Neuronal stem cell (in vitro differentiated cells): ENCODE measurements at regions not wholly inside any gene's neighbourhood (a gene's known extent, or its start where the extent isn't known, plus 50 kb on each side); places are given as distances from the start of the nearest gene placed in this dataset.

Experiments
- DNase-seq: peaks from one replicate; pipeline ENCODE4 v3.0.0-alpha.2; 2013; ENCODE audit warnings: low spot score
- H2AFZ ChIP-seq: one replicate; pipeline ENCODE4 v1.6.1; 2013; ENCODE audit warnings: mild to moderate bottlenecking, low read length, inconsistent platforms
- H2AK5ac ChIP-seq: 2 replicates; pipeline ENCODE4 v1.6.1; 2013; ENCODE audit warnings: low read depth, mild to moderate bottlenecking, inconsistent platforms, low read length, moderate library complexity, mixed read lengths
- H2BK120ac ChIP-seq: 2 replicates; pipeline ENCODE4 v1.6.1; 2013; ENCODE audit warnings: low read depth, mild to moderate bottlenecking, inconsistent platforms, low read length, moderate library complexity, mixed read lengths
- H2BK12ac ChIP-seq: one replicate; pipeline ENCODE4 v1.6.1; 2013; ENCODE audit warnings: low read length, inconsistent platforms
- H2BK15ac ChIP-seq: 2 replicates; pipeline ENCODE4 v1.6.1; 2013; ENCODE audit warnings: mild to moderate bottlenecking, low read length, inconsistent platforms, mixed read lengths
- H2BK5ac ChIP-seq: one replicate; pipeline ENCODE4 v1.6.1; 2013; ENCODE audit warnings: inconsistent platforms, mild to moderate bottlenecking, low read length, moderate library complexity
- H3K14ac ChIP-seq: one replicate; pipeline ENCODE4 v1.6.1; 2013; ENCODE audit warnings: low read length, inconsistent platforms
- H3K18ac ChIP-seq: 2 replicates; pipeline ENCODE4 v1.6.1; 2013; ENCODE audit warnings: low read length, inconsistent platforms
- H3K23ac ChIP-seq: 2 replicates; pipeline ENCODE4 v1.6.1; 2013; ENCODE audit warnings: low read depth, mild to moderate bottlenecking, mixed read lengths, low read length, inconsistent platforms; ENCODE audit not compliant: poor library complexity
- H3K27ac ChIP-seq: replicated peaks from 3 replicates; pipeline ENCODE4 v1.5.1; 2013; ENCODE audit warnings: low read length, inconsistent platforms
- H3K27me3 ChIP-seq, 3 experiments: 2 replicates each; pipeline ENCODE4 v1.6.1; 2013; ENCODE audit warnings: low read length in 3 of 3, mild to moderate bottlenecking in 2 of 3, inconsistent platforms in 1 of 3, low read depth in 1 of 3, mixed read lengths in 1 of 3, moderate library complexity in 1 of 3; ENCODE audit not compliant: control insufficient read depth in 3 of 3, insufficient read depth in 3 of 3
- H3K36me3 ChIP-seq, 2 donors: replicated peaks in 1 of 2; 2 replicates each; pipeline ENCODE4 v1.6.1; 2013; ENCODE audit warnings: low read length in 2 of 2; ENCODE audit not compliant: control insufficient read depth in 2 of 2, insufficient read depth in 2 of 2
- H3K4ac ChIP-seq: 2 replicates; pipeline ENCODE4 v1.6.1; 2013; ENCODE audit warnings: inconsistent platforms, mild to moderate bottlenecking, low read length, moderate library complexity
- H3K4me1 ChIP-seq, 2 donors: 1 replicate in 1 of 2; 2 replicates in 1 of 2; pipeline ENCODE4 v1.6.1; 2013; ENCODE audit warnings: low read length in 2 of 2, low read depth in 1 of 2; ENCODE audit not compliant: control insufficient read depth in 2 of 2, insufficient read depth in 1 of 2
- H3K4me2 ChIP-seq: one replicate; pipeline ENCODE4 v1.6.1; 2013; ENCODE audit warnings: mild to moderate bottlenecking, low read length, inconsistent platforms; ENCODE audit not compliant: insufficient read depth, poor library complexity, severe bottlenecking
- H3K4me3 ChIP-seq, 2 donors: 2 replicates each; pipeline ENCODE4 v1.5.1; 2013; ENCODE audit warnings: low read length in 2 of 2, mild to moderate bottlenecking in 2 of 2, inconsistent platforms in 1 of 2, moderate library complexity in 1 of 2
- H3K79me1 ChIP-seq: one replicate; pipeline ENCODE4 v1.6.1; 2013; ENCODE audit warnings: low read depth, mild to moderate bottlenecking, inconsistent platforms, low read length, moderate library complexity
- H3K9ac ChIP-seq: one replicate; pipeline ENCODE4 v1.6.1; 2013; ENCODE audit warnings: mild to moderate bottlenecking, low read depth, low read length, inconsistent platforms; ENCODE audit not compliant: poor library complexity
- H3K9me3 ChIP-seq, 2 donors: replicated peaks in 1 of 2; 2 replicates each; pipeline versions ENCODE3 to v1.6.1; 2013; ENCODE audit warnings: low read length in 2 of 2, mild to moderate bottlenecking in 2 of 2, inconsistent platforms in 1 of 2, low read depth in 1 of 2, mixed read lengths in 1 of 2, moderate library complexity in 1 of 2; ENCODE audit not compliant: control insufficient read depth in 2 of 2, insufficient read depth in 1 of 2
- H4K8ac ChIP-seq: one replicate; pipeline ENCODE4 v1.6.1; 2013; ENCODE audit warnings: low read depth, mild to moderate bottlenecking, inconsistent platforms, low read length, moderate library complexity
- H4K91ac ChIP-seq: one replicate; pipeline ENCODE4 v1.6.1; 2013; ENCODE audit warnings: low read length, low read depth, mild to moderate bottlenecking, inconsistent platforms; ENCODE audit not compliant: poor library complexity
- WGBS, 2 donors: extraction: QIAGEN DNeasy Blood & Tissue Kit; methylation state at CpG; one replicate each; pipeline ENCODE4 v1.1.7; 2013; ENCODE audit warnings: missing lambda C conversion rate in 2 of 2, mixed read lengths in 1 of 2; ENCODE audit not compliant: insufficient read length in 2 of 2, insufficient replicate concordance in 1 of 2; ENCODE audit errors: extremely low coverage in 2 of 2; 5-methylcytosine and 5-hydroxymethylcytosine counted together

DNA sequence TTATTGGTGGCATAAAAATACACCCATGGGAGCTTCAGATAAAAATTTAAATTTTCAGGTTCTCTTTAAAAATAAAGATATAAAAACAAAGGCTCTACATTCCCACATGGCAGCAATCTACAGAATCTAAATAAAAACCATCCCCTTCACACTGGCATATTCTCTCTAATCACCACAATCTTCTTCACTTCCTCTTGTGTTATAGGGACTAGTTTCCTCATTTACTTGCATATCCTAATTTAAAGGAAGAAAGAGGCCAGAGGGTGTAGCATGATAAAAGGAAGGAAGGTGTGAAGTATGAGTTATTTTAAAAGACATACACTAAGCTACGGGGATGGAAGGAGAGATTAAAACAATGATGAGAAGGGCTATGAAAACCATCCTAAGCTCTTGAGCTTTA is 390.5 kb downstream of the ZNF608 start:
- WGBS, 2 donors = no CpG with 5 or more reads among the region's 1 CpG
- H3K79me1 ChIP-seq = no peaks in the 10 kb centered on the region
- H3K4ac ChIP-seq = no peak overlapping the region

DNA sequence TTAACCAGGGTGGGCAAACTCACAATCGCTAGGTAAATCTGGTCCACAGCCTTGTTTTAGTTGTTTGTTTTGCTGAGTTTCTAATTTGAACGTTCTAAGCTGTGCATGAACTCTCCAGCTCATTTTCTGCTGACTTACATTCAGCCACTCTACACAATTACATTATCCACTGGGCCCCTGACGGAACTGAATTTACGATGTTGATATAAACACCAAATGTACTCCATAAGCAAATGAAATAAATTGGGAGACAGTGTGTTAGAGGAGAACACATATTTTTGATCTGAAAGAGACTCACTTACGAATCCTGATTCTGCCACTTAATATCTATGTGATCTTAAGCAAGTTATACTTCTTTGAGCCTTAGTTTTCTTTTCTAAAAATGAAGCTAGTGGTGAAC is 393.4 kb downstream of the ZNF608 start:
- Histone ChIP-seq H3K4me1 (no peaks in the 10 kb centered on the region), H3K36me3 (no peaks in the 10 kb centered on the region), H3K9me3 (no peaks in the 10 kb centered on the region), H3K79me1 (no peaks in the 10 kb centered on the region), H2AK5ac (no peak overlapping the region), H2BK120ac (no peak overlapping the region), H3K27me3 (no peaks in the 10 kb centered on the region), H3K4me2 (no peak overlapping the region), H2BK15ac (no peak overlapping the region), H4K91ac (no peak overlapping the region), H3K27ac (no peak overlapping the region), H3K9ac (no peak overlapping the region), H4K8ac (no peak overlapping the region), H3K4ac (no peak overlapping the region), H2BK5ac (no peak overlapping the region), H3K4me3 (no peak overlapping the region), H3K23ac (no peak overlapping the region), H2AFZ (no peak overlapping the region), H3K18ac (no peak overlapping the region), H3K14ac (no peak overlapping the region), H2BK12ac (no peak overlapping the region)
- DNase-seq = no peak
- WGBS, 2 donors = no CpG with 5 or more reads among the region's 5 CpGs

More for the DNA sequence above, 390.5 kb downstream of the ZNF608 start:
- no peak overlapping the region for H3K14ac ChIP-seq
- H3K9me3 ChIP-seq = no peaks in the 10 kb centered on the region
- no peak overlapping the region for H3K23ac ChIP-seq
- no peak overlapping the region for H2BK120ac ChIP-seq
- no peak overlapping the region for H3K9ac ChIP-seq
- H3K36me3 ChIP-seq = no peaks in the 10 kb centered on the region
- H3K18ac ChIP-seq = no peak overlapping the region
- H3K4me1 ChIP-seq = no peaks in the 10 kb centered on the region
- no peaks in the 10 kb centered on the region for H3K27me3 ChIP-seq
- no peak overlapping the region for H3K4me2 ChIP-seq
- no peak overlapping the region for H2AFZ ChIP-seq
- no peak overlapping the region for H3K27ac ChIP-seq
- no peak for DNase-seq
- H2BK5ac ChIP-seq = no peak overlapping the region
- no peak overlapping the region for H2BK12ac ChIP-seq
- H3K4me3 ChIP-seq = no peak overlapping the region
- H4K8ac ChIP-seq = no peak overlapping the region
- H4K91ac ChIP-seq = no peak overlapping the region
- H2BK15ac ChIP-seq = no peak overlapping the region
- H2AK5ac ChIP-seq = no peak overlapping the region

DNA sequence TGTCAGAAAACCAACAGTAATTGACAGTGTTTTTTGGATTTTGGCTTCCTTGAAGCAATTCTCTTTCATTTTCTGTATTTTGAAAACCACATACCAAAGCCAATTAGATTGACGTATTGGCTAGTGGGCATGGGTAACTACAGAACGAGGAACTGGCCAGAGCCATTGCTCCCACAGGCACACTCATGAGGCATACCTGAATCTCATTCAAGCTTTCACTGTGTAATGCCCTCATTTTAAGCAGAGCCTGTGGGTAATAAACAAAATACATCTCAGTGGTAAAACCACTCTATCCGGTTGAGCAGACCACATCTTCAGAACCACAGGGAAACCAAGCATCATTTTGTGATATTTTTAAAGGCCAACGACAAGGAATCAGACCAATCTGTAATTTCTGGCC is 394.1 kb downstream of the ZNF608 start:
- no peak overlapping the region for H3K4me2 ChIP-seq
- H3K79me1 ChIP-seq = no peaks in the 10 kb centered on the region
- H2BK15ac ChIP-seq = no peak overlapping the region
- H3K36me3 ChIP-seq = no peaks in the 10 kb centered on the region
- no peak overlapping the region for H4K91ac ChIP-seq
- H2BK120ac ChIP-seq = no peak overlapping the region
- no peak overlapping the region for H2AK5ac ChIP-seq
- no peak overlapping the region for H3K23ac ChIP-seq
- no peak overlapping the region for H3K9ac ChIP-seq
- no peak overlapping the region for H4K8ac ChIP-seq
- no peaks in the 10 kb centered on the region for H3K9me3 ChIP-seq
- H3K18ac ChIP-seq = no peak overlapping the region
- H3K4me3 ChIP-seq = no peak overlapping the region
- no peak overlapping the region for H3K14ac ChIP-seq
- WGBS, 2 donors = no CpG with 5 or more reads among the region's 4 CpGs
- no peaks in the 10 kb centered on the region for H3K27me3 ChIP-seq
- H2AFZ ChIP-seq = no peak overlapping the region
- no peaks in the 10 kb centered on the region for H3K4me1 ChIP-seq
- DNase-seq = no peak
- H3K4ac ChIP-seq = no peak overlapping the region
- H2BK12ac ChIP-seq = no peak overlapping the region
- no peak overlapping the region for H2BK5ac ChIP-seq
- no peak overlapping the region for H3K27ac ChIP-seq

DNA sequence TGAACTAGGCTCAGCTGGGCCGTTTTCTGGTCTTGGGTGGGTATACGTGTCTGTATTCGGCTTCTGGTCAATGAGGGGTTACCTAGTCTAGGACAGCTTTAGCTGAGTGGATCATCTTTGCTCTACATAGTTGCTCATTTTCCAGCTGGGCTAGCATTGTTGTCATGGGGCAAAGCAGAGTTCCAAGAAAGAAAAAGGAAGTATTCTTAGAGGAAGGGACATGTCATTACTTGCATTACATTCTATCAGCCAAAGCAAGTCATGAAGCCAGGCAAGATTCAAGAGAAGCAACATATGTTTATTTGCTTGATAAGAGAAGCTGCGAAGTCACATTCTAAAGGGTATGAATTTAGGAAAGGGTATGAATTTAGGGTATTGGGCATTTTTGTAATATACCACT is 396.5 kb downstream of the ZNF608 start:
- Histone ChIP-seq H3K9me3 (peaks cover 0 to 2% of the 10 kb centered on the region in 2 donors), H3K9ac (no peak overlapping the region), H3K4ac (no peak overlapping the region), H2BK5ac (no peak overlapping the region), H3K4me1 (peaks cover 0 to 1% of the 10 kb centered on the region in 2 donors), H4K8ac (no peak overlapping the region), H3K4me3 (no peak overlapping the region), H3K27me3 (no peaks in the 10 kb centered on the region), H3K14ac (no peak overlapping the region), H2BK15ac (no peak overlapping the region), H2AK5ac (no peak overlapping the region), H3K18ac (no peak overlapping the region), H3K4me2 (no peak overlapping the region), H2BK120ac (no peak overlapping the region), H3K23ac (no peak overlapping the region), H3K36me3 (no peaks in the 10 kb centered on the region), H4K91ac (no peak overlapping the region), H3K79me1 (no peaks in the 10 kb centered on the region), H2BK12ac (no peak overlapping the region), H2AFZ (no peak overlapping the region), H3K27ac (no peak overlapping the region)
- no CpG with 5 or more reads among the region's 4 CpGs for WGBS, 2 donors
- no peak for DNase-seq
